ENCODE measurements at regions not wholly inside any gene's neighbourhood (a gene's known extent, or its start where the extent isn't known, plus 50 kb on each side); places are given as distances from the start of the nearest gene placed in this dataset.
A peak's percentile ranks its signal among the peaks of the same experiment; 100 is the strongest.
"Not testable (repeated sequence)": the region's sequence is repeated elsewhere in the genome, so short reads cannot be mapped to it uniquely, and the experiment has no call there.

GRCh38 chr2:210963386-210963785, 407.0 kb downstream of the CPS1 start:
- no peak for DNase-seq

- DNase-seq, result no peak
Measured at GRCh38 chr2:210964141-210964764, 407.9 kb downstream of the CPS1 start.

- no peak for DNase-seq
Measured at GRCh38 chr2:210965472-210965871, 409.1 kb downstream of the CPS1 start.

- DNase-seq, result no peak
Measured at GRCh38 chr2:210966330-210966729, 409.9 kb downstream of the CPS1 start.

- DNase-seq, result no peak
Measured at GRCh38 chr2:210971431-210971830, 415.0 kb downstream of the CPS1 start.

- DNase-seq, result not testable (repeated sequence)
Measured at GRCh38 chr2:210986806-210987205, 430.4 kb downstream of the CPS1 start.

- DNase-seq, result no peak
Measured at GRCh38 chr2:210991107-210991506, 434.7 kb downstream of the CPS1 start.

- DNase-seq, result no peak
Measured at GRCh38 chr2:210994104-210994503, 437.7 kb downstream of the CPS1 start.

GRCh38 chr2:210997373-210997772, 441.0 kb downstream of the CPS1 start:
- no peak for DNase-seq

- DNase-seq, result no peak
Measured at GRCh38 chr2:210998334-210998733, 441.9 kb downstream of the CPS1 start.

GRCh38 chr2:211014376-211014775, 458.0 kb downstream of the CPS1 start:
- DNase-seq, result no peak

GRCh38 chr2:211014906-211015305, 458.5 kb downstream of the CPS1 start:
- no peak for DNase-seq

GRCh38 chr2:211025089-211025488, 468.7 kb downstream of the CPS1 start:
- not testable (repeated sequence) for DNase-seq

- no peak for DNase-seq
Measured at GRCh38 chr2:211026109-211026508, 469.7 kb downstream of the CPS1 start.

- DNase-seq, result no peak
Measured at GRCh38 chr2:211027976-211028375, 471.6 kb downstream of the CPS1 start.

GRCh38 chr2:211033765-211034164, 477.4 kb downstream of the CPS1 start:
- no peak for DNase-seq

- DNase-seq, result peak; percentile 23
Measured at GRCh38 chr2:211035548-211036185, 479.3 kb downstream of the CPS1 start.

- DNase-seq, result no peak
Measured at GRCh38 chr2:211045025-211045424, 488.6 kb downstream of the CPS1 start.

GRCh38 chr2:211049321-211050018, 493.1 kb downstream of the CPS1 start:
- DNase-seq, result no peak

- peak; percentile 2 for DNase-seq
Measured at GRCh38 chr2:211055438-211055837, 499.0 kb downstream of the CPS1 start.

- DNase-seq, result no peak
Measured at GRCh38 chr2:211061612-211062296, 505.4 kb downstream of the CPS1 start.

- no peak for DNase-seq
Measured at GRCh38 chr2:211062297-211062612, 505.9 kb downstream of the CPS1 start.

GRCh38 chr2:211067029-211067428, 510.6 kb downstream of the CPS1 start:
- DNase-seq, result no peak

Data from EL (cell line).